ENCODE measurements at regions not wholly inside any gene's neighbourhood (a gene's known extent, or its start where the extent isn't known, plus 50 kb on each side); places are given as distances from the start of the nearest gene placed in this dataset.

GRCh38 chr5:159552751-159553150, 222.5 kb upstream of the IL12B start:
- no peak for TF ChIP-seq CTCF (IDR thresholded peaks at IDR 0.05; ENCODE audit: low read depth, low read length, missing control alignments)
- H3K4me3 ChIP-seq (replicated peaks; ENCODE audit: low read depth, low read length), result no peak overlapping the region
- no peak for DNase-seq (ENCODE audit: extremely low read depth, low read depth)

GRCh38 chr5:159553792-159554191, 223.5 kb upstream of the IL12B start:
- no peak for TF ChIP-seq CTCF (IDR thresholded peaks at IDR 0.05; ENCODE audit: low read depth, low read length, missing control alignments)
- H3K4me3 ChIP-seq (replicated peaks; ENCODE audit: low read depth, low read length), result no peak overlapping the region
- DNase-seq (ENCODE audit: extremely low read depth, low read depth), result no peak

- DNase-seq (ENCODE audit: extremely low read depth, low read depth), result no peak
- no peak overlapping the region for H3K4me3 ChIP-seq (replicated peaks; ENCODE audit: low read depth, low read length)
- no peak for TF ChIP-seq CTCF (IDR thresholded peaks at IDR 0.05; ENCODE audit: low read depth, low read length, missing control alignments)
These were observed 224.8 kb upstream of the IL12B start for GRCh38 chr5:159555084-159555483.

- no peak for DNase-seq (ENCODE audit: extremely low read depth, low read depth)
- H3K4me3 ChIP-seq (replicated peaks; ENCODE audit: low read depth, low read length), result no peak overlapping the region
- TF ChIP-seq CTCF (IDR thresholded peaks at IDR 0.05; ENCODE audit: low read depth, low read length, missing control alignments), result no peak
These were observed 229.1 kb upstream of the IL12B start for GRCh38 chr5:159559337-159559736.

- no peak overlapping the region for H3K4me3 ChIP-seq (replicated peaks; ENCODE audit: low read depth, low read length)
- no peak for TF ChIP-seq CTCF (IDR thresholded peaks at IDR 0.05; ENCODE audit: low read depth, low read length, missing control alignments)
- no peak for DNase-seq (ENCODE audit: extremely low read depth, low read depth)
These were observed 229.8 kb upstream of the IL12B start for GRCh38 chr5:159560088-159560487.

GRCh38 chr5:159564031-159564430, 233.7 kb upstream of the IL12B start:
- no peak for DNase-seq (ENCODE audit: extremely low read depth, low read depth)
- H3K4me3 ChIP-seq (replicated peaks; ENCODE audit: low read depth, low read length), result no peak overlapping the region
- no peak for TF ChIP-seq CTCF (IDR thresholded peaks at IDR 0.05; ENCODE audit: low read depth, low read length, missing control alignments)

- no peak overlapping the region for H3K4me3 ChIP-seq (replicated peaks; ENCODE audit: low read depth, low read length)
- no peak for DNase-seq (ENCODE audit: extremely low read depth, low read depth)
- TF ChIP-seq CTCF (IDR thresholded peaks at IDR 0.05; ENCODE audit: low read depth, low read length, missing control alignments), result no peak
These were observed 236.5 kb upstream of the IL12B start for GRCh38 chr5:159566832-159567231.
